ENCODE measurements at regions not wholly inside any gene's neighbourhood (a gene's known extent, or its start where the extent isn't known, plus 50 kb on each side); places are given as distances from the start of the nearest gene placed in this dataset.

- TF ChIP-seq CTCF (IDR thresholded peaks at IDR 0.05 in 4 of 5, conservative IDR thresholded peaks at IDR 0.05 in 1 of 5) (no peak), POLR2A (IDR thresholded peaks at IDR 0.05) (no peak)
These were observed 362.4 kb downstream of the MIAT start for GRCh38 chr22:27019827-27020226.

All from gastrocnemius medialis (tissue), 4 donors.